ENCODE measurements at regions not wholly inside any gene's neighbourhood (a gene's known extent, or its start where the extent isn't known, plus 50 kb on each side); places are given as distances from the start of the nearest gene placed in this dataset.

DNA sequence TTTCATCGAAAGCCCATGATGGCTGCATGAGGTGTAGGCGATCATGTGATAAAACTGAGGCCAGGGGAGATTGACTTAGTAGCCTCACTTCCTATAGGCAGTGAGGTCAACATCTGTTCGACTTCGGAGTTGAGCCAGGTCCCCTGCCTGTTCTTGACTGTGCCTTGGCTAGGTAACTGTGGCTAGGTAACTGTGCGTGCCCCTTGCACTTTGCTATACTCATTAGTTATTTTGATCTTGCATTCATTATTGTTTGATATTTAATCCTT lies 55.0 kb downstream of the CLDN34 start:
- TF ChIP-seq CTCF (IDR thresholded peaks at IDR 0.05) (no peak), POLR2A (IDR thresholded peaks at IDR 0.05) (no peak)
